ENCODE measurements at regions not wholly inside any gene's neighbourhood (a gene's known extent, or its start where the extent isn't known, plus 50 kb on each side); places are given as distances from the start of the nearest gene placed in this dataset.

DNA sequence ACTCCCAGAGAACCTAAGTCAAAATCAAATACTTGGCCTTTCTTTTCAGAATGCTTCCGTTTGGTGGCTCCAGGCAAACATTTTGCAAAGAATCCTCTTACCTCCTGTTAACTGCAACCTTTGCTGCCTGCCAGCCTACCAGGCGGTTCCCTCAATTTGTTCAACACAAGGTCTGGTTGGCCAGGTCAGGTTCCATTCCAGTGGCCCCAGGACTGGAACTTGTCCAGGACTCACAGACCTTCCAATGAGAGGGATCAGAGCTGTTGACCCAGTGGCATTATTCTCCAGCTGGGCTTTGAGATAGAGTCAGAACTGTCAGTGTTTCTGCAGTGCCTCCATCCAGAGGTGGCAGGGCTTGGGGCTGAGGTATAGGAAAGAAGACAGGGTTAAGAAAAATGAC lies 137.0 kb downstream of the NEUROD6 start:
- TF ChIP-seq CTCF (IDR thresholded peaks at IDR 0.05; ENCODE audit: low read depth, low read length, poor library complexity, severe bottlenecking) (no peak), EZH2phosphoT487 (IDR thresholded peaks at IDR 0.05; ENCODE audit: borderline replicate concordance, low read length) (no peak)
